Naive B cell (primary cell): ENCODE measurements at regions not wholly inside any gene's neighbourhood (a gene's known extent, or its start where the extent isn't known, plus 50 kb on each side); places are given as distances from the start of the nearest gene placed in this dataset.
A peak's percentile ranks its signal among the peaks of the same experiment; 100 is the strongest.
"Not testable (repeated sequence)": the region's sequence is repeated elsewhere in the genome, so short reads cannot be mapped to it uniquely, and the experiment has no call there.

Source experiments
- ATAC-seq, 2 donors: fragments of 150-1000 bp; cut with Tn5 transposase; 2 replicates each; pipeline ENCODE4 v1.10.0; 2021; ENCODE audit warnings: low read depth in 2 of 2, mild to moderate bottlenecking in 2 of 2, moderate library complexity in 2 of 2
- DNase-seq: peaks from one replicate; pipeline ENCODE4 v3.0.0; 2022
- H3K27ac Mint-ChIP-seq, 6 donors: one replicate each; pipeline ENCODE4 v1.8.0; 2020 to 2022; ENCODE audit warnings: mild to moderate bottlenecking in 6 of 6, mixed read lengths in 6 of 6, moderate library complexity in 5 of 6, inconsistent platforms in 2 of 6
- H3K27me3 Mint-ChIP-seq, 3 donors: one replicate each; pipeline ENCODE4 v1.8.0; 2021 to 2022; ENCODE audit warnings: mixed read lengths in 3 of 3, mild to moderate bottlenecking in 1 of 3
- H3K36me3 Mint-ChIP-seq, 2 donors: one replicate each; pipeline ENCODE4 v1.8.0; 2020 to 2022; ENCODE audit warnings: mixed read lengths in 2 of 2, inconsistent platforms in 1 of 2, mild to moderate bottlenecking in 1 of 2
- H3K4me1 Mint-ChIP-seq, 3 donors: one replicate each; pipeline ENCODE4 v1.8.0; 2020 to 2022; ENCODE audit warnings: mixed read lengths in 3 of 3, inconsistent platforms in 1 of 3, mild to moderate bottlenecking in 1 of 3, moderate library complexity in 1 of 3
- H3K4me3 Mint-ChIP-seq, 8 donors: one replicate each; pipeline ENCODE4 v1.8.0; 2020 to 2022; ENCODE audit warnings: mild to moderate bottlenecking in 8 of 8, mixed read lengths in 8 of 8, moderate library complexity in 8 of 8, inconsistent platforms in 2 of 8
- H3K9me3 Mint-ChIP-seq, 7 donors: one replicate each; pipeline ENCODE4 v1.8.0; 2020 to 2022; ENCODE audit warnings: mixed read lengths in 7 of 7, mild to moderate bottlenecking in 5 of 7, inconsistent platforms in 2 of 7, moderate library complexity in 1 of 7

- Mint-ChIP-seq H3K4me1 (no peaks in the 10 kb centered on the region), H3K27me3 (peaks cover 0 to 6% (median 0%) of the 10 kb centered on the region in 3 donors), H3K27ac (no peak overlapping the region), H3K36me3 (no peaks in the 10 kb centered on the region), H3K4me3 (no peak overlapping the region), H3K9me3 (peaks cover 0 to 14% (median 3%) of the 10 kb centered on the region in 7 donors)
- DNase-seq (no peak), ATAC-seq (no peak)
Observed at GRCh38 chr7:156043416-156044178, 231.3 kb upstream of the SHH start.

- Mint-ChIP-seq H3K27me3 (peaks cover 0 to 6% (median 0%) of the 10 kb centered on the region in 3 donors), H3K36me3 (no peaks in the 10 kb centered on the region)
Observed at GRCh38 chr7:156041398-156041797, 229.1 kb upstream of the SHH start.

GRCh38 chr7:156039971-156040677, 227.9 kb upstream of the SHH start:
- no peak for DNase-seq
- ATAC-seq, result peak in 1 of 2 donors; percentile 57
- Mint-ChIP-seq H3K4me3 (peak overlapping the region in 1 of 8 donors; percentile 39), H3K4me1 (no peaks in the 10 kb centered on the region), H3K36me3 (no peaks in the 10 kb centered on the region), H3K27me3 (peaks cover 0 to 6% (median 0%) of the 10 kb centered on the region in 3 donors), H3K9me3 (no peaks in the 10 kb centered on the region), H3K27ac (no peak overlapping the region)

More at GRCh38 chr7:156041398-156041797, 229.1 kb upstream of the SHH start:
- ATAC-seq (no peak), DNase-seq (no peak)
- H3K4me1 Mint-ChIP-seq, result no peaks in the 10 kb centered on the region
- peaks cover 0 to 2% (median 0%) of the 10 kb centered on the region in 7 donors for H3K9me3 Mint-ChIP-seq
- no peak overlapping the region for H3K27ac Mint-ChIP-seq
- H3K4me3 Mint-ChIP-seq, result no peak overlapping the region

GRCh38 chr7:156039194-156039593, 226.9 kb upstream of the SHH start:
- H3K4me1 Mint-ChIP-seq, result peaks cover 4 to 6% (median 5%) of the 10 kb centered on the region in 3 donors
- no peak for ATAC-seq
- no peaks in the 10 kb centered on the region for H3K9me3 Mint-ChIP-seq
- H3K27me3 Mint-ChIP-seq, result peaks cover 0 to 6% (median 0%) of the 10 kb centered on the region in 3 donors
- no peak for DNase-seq
- H3K4me3 Mint-ChIP-seq, result no peak overlapping the region
- no peak overlapping the region for H3K27ac Mint-ChIP-seq
- H3K36me3 Mint-ChIP-seq, result no peaks in the 10 kb centered on the region

- H3K4me3 Mint-ChIP-seq, result no peak overlapping the region
- DNase-seq, result no peak
- ATAC-seq, result no peak
- peak overlapping the region in 1 of 6 donors; percentile 73 for H3K27ac Mint-ChIP-seq
- no peaks in the 10 kb centered on the region for H3K36me3 Mint-ChIP-seq
- H3K27me3 Mint-ChIP-seq, result peaks cover 0 to 6% (median 0%) of the 10 kb centered on the region in 3 donors
- H3K4me1 Mint-ChIP-seq, result peaks cover 5 to 12% (median 9%) of the 10 kb centered on the region in 3 donors
- peaks cover 0 to 2% (median 0%) of the 10 kb centered on the region in 7 donors for H3K9me3 Mint-ChIP-seq
Observed at GRCh38 chr7:156038345-156038744, 226.1 kb upstream of the SHH start.

- ATAC-seq (no peak), DNase-seq (no peak)
- Mint-ChIP-seq H3K27me3 (peaks cover 0 to 8% (median 7%) of the 10 kb centered on the region in 3 donors), H3K36me3 (peaks cover 0 to 9% of the 10 kb centered on the region in 2 donors), H3K9me3 (peaks cover 0 to 9% (median 6%) of the 10 kb centered on the region in 7 donors), H3K27ac (no peak overlapping the region), H3K4me3 (no peak overlapping the region), H3K4me1 (peaks cover 5 to 12% (median 9%) of the 10 kb centered on the region in 3 donors)
Observed at GRCh38 chr7:156036153-156036552, 223.9 kb upstream of the SHH start.

- not testable (repeated sequence) for H3K9me3 Mint-ChIP-seq, H3K27ac Mint-ChIP-seq, H3K4me3 Mint-ChIP-seq, DNase-seq, ATAC-seq, H3K36me3 Mint-ChIP-seq, H3K27me3 Mint-ChIP-seq
- peaks cover 5 to 12% (median 9%) of the 10 kb centered on the region in 3 donors for H3K4me1 Mint-ChIP-seq
Observed at GRCh38 chr7:156035387-156035786, 223.1 kb upstream of the SHH start.

- DNase-seq (no peak), ATAC-seq (peak; percentile 38 to 56)
- H3K36me3 Mint-ChIP-seq, result peaks cover 0 to 9% of the 10 kb centered on the region in 2 donors
- peak overlapping the region in 2 of 6 donors; percentile 48 to 72 for H3K27ac Mint-ChIP-seq
- H3K27me3 Mint-ChIP-seq, result peaks cover 0 to 15% (median 13%) of the 10 kb centered on the region in 3 donors
- H3K4me1 Mint-ChIP-seq, result peaks cover 5 to 12% (median 9%) of the 10 kb centered on the region in 3 donors
- H3K9me3 Mint-ChIP-seq, result peaks cover 0 to 9% (median 6%) of the 10 kb centered on the region in 7 donors
- peak overlapping the region in 1 of 8 donors; percentile 22 for H3K4me3 Mint-ChIP-seq
Observed at GRCh38 chr7:156034397-156034796, 222.1 kb upstream of the SHH start.

- peaks cover 5 to 12% (median 9%) of the 10 kb centered on the region in 3 donors for H3K4me1 Mint-ChIP-seq
- ATAC-seq (no peak), DNase-seq (no peak)
- H3K27ac Mint-ChIP-seq, result no peak overlapping the region
- peaks cover 0 to 21% (median 17%) of the 10 kb centered on the region in 3 donors for H3K27me3 Mint-ChIP-seq
- H3K9me3 Mint-ChIP-seq, result peaks cover 0 to 9% (median 6%) of the 10 kb centered on the region in 7 donors
- H3K4me3 Mint-ChIP-seq, result no peak overlapping the region
- H3K36me3 Mint-ChIP-seq, result peaks cover 0 to 9% of the 10 kb centered on the region in 2 donors
Observed at GRCh38 chr7:156032973-156033372, 220.7 kb upstream of the SHH start.

GRCh38 chr7:156031679-156032478, 219.6 kb upstream of the SHH start:
- peaks cover 0 to 21% (median 17%) of the 10 kb centered on the region in 3 donors for H3K27me3 Mint-ChIP-seq
- peaks cover 0 to 9% of the 10 kb centered on the region in 2 donors for H3K36me3 Mint-ChIP-seq
- no peak overlapping the region for H3K4me3 Mint-ChIP-seq
- peaks cover 0 to 9% (median 6%) of the 10 kb centered on the region in 7 donors for H3K9me3 Mint-ChIP-seq
- DNase-seq (no peak), ATAC-seq (no peak)
- no peak overlapping the region for H3K27ac Mint-ChIP-seq
- H3K4me1 Mint-ChIP-seq, result peaks cover 5 to 12% (median 9%) of the 10 kb centered on the region in 3 donors

- H3K27me3 Mint-ChIP-seq, result peaks cover 0 to 21% (median 17%) of the 10 kb centered on the region in 3 donors
- H3K9me3 Mint-ChIP-seq, result peaks cover 0 to 9% (median 6%) of the 10 kb centered on the region in 7 donors
- H3K4me3 Mint-ChIP-seq, result no peak overlapping the region
- ATAC-seq (no peak), DNase-seq (no peak)
- H3K27ac Mint-ChIP-seq, result peak overlapping the region in 2 of 6 donors; percentile 39 to 83
- H3K36me3 Mint-ChIP-seq, result peaks cover 0 to 9% of the 10 kb centered on the region in 2 donors
- peaks cover 4 to 10% (median 6%) of the 10 kb centered on the region in 3 donors for H3K4me1 Mint-ChIP-seq
Observed at GRCh38 chr7:156029460-156030007, 217.3 kb upstream of the SHH start.

GRCh38 chr7:156028521-156028920, 216.3 kb upstream of the SHH start:
- DNase-seq (no peak), ATAC-seq (no peak)
- Mint-ChIP-seq H3K4me1 (peaks cover 0 to under 1% (median 0%) of the 10 kb centered on the region in 3 donors), H3K36me3 (peaks cover 0 to 9% of the 10 kb centered on the region in 2 donors), H3K27ac (no peak overlapping the region), H3K9me3 (peaks cover 0 to 9% (median 6%) of the 10 kb centered on the region in 7 donors), H3K4me3 (no peak overlapping the region), H3K27me3 (peaks cover 0 to 21% (median 17%) of the 10 kb centered on the region in 3 donors)
